ENCODE measurements at regions not wholly inside any gene's neighbourhood (a gene's known extent, or its start where the extent isn't known, plus 50 kb on each side); places are given as distances from the start of the nearest gene placed in this dataset.

- H3K14ac ChIP-seq (ENCODE audit: insufficient read depth, low read length), result no peak overlapping the region
- no peak overlapping the region for H3T11ph ChIP-seq (ENCODE audit: low read length)
- Mint-ChIP-seq H3K9me3 (no peaks in the 10 kb centered on the region), H3K27me3 (ENCODE audit: low read depth) (no peaks in the 10 kb centered on the region), H3K4me3 (no peak overlapping the region), H3K36me3 (ENCODE audit: insufficient read depth in 1 of 3, low read depth in 3 of 3) (no peaks in the 10 kb centered on the region), H3K27ac (no peak overlapping the region), H3K4me1 (no peaks in the 10 kb centered on the region)
- no peak overlapping the region for H2AFZ ChIP-seq (ENCODE audit: low read length)
- no peak overlapping the region for H3K56ac ChIP-seq (ENCODE audit: insufficient read length, low read depth, low read length)
- H3K4me1 ChIP-seq (ENCODE audit: insufficient read depth, low read length), result no peaks in the 10 kb centered on the region
- no peak overlapping the region for H3K4me2 ChIP-seq (ENCODE audit: insufficient read depth, insufficient read length, low read length)
- H3K79me1 ChIP-seq (ENCODE audit: insufficient read depth, low read depth, low read length, poor library complexity, severe bottlenecking), result no peaks in the 10 kb centered on the region
- no peaks in the 10 kb centered on the region for H4K20me1 ChIP-seq (ENCODE audit: control insufficient read depth, insufficient read depth, insufficient read length)
- no peak for TF ChIP-seq CTCF (conservative IDR thresholded peaks at IDR 0.05)
- H3K23ac ChIP-seq (ENCODE audit: insufficient read length, low read depth, low read length), result no peak overlapping the region
- H4K8ac ChIP-seq (replicated peaks; ENCODE audit: insufficient read length, low read depth, low read length), result no peak overlapping the region
- WGBS (ENCODE audit: extremely low coverage, insufficient read length, low lambda C conversion rate), result no CpG with 5 or more reads among the region's 1 CpG
- no peak overlapping the region for H4K91ac ChIP-seq (ENCODE audit: insufficient read length, low read depth, low read length)
- H2BK15ac ChIP-seq (ENCODE audit: low read depth, low read length), result no peak overlapping the region
- no peak overlapping the region for H3K18ac ChIP-seq (ENCODE audit: insufficient read length, low read depth, low read length)
- H4K5ac ChIP-seq (ENCODE audit: insufficient read length, low read depth, low read length), result no peak overlapping the region
- DNase-seq, result no peak
- no peaks in the 10 kb centered on the region for H3K23me2 ChIP-seq (ENCODE audit: insufficient read length, low read depth, low read length, poor library complexity, severe bottlenecking)
- H2BK12ac ChIP-seq (ENCODE audit: insufficient read length, low read depth, low read length), result no peak overlapping the region
- H3K4ac ChIP-seq (ENCODE audit: low read depth, low read length), result no peak overlapping the region
- H3K79me2 ChIP-seq (ENCODE audit: insufficient read depth, low read length), result no peaks in the 10 kb centered on the region
- H3K27ac ChIP-seq (ENCODE audit: insufficient read length, low read depth, low read length), result no peak overlapping the region
- H3K9ac ChIP-seq (ENCODE audit: extremely low read depth, insufficient read length, low read length), result no peak overlapping the region
- H2BK20ac ChIP-seq (ENCODE audit: low read depth, low read length, poor library complexity, severe bottlenecking), result no peak overlapping the region
- H3K27me3 ChIP-seq (ENCODE audit: insufficient read depth, low read length), result no peaks in the 10 kb centered on the region
- no peak overlapping the region for H2AK5ac ChIP-seq (ENCODE audit: insufficient read length, low read length)
- no peak overlapping the region for H2BK5ac ChIP-seq (ENCODE audit: insufficient read length, low read length)
- H3K9me3 ChIP-seq (ENCODE audit: control insufficient read depth, low read depth, low read length), result no peaks in the 10 kb centered on the region
- no peak overlapping the region for H2BK120ac ChIP-seq (ENCODE audit: low read depth, low read length, poor library complexity, severe bottlenecking)
Observed at GRCh38 chr3:74445541-74445940, 168.9 kb downstream of the CNTN3 start.

All from H9 (cell line).